ENCODE measurements at regions not wholly inside any gene's neighbourhood (a gene's known extent, or its start where the extent isn't known, plus 50 kb on each side); places are given as distances from the start of the nearest gene placed in this dataset.

GRCh38 chrX:723781-724180 lies 93.2 kb downstream of the SHOX start:
- no peaks in the 10 kb centered on the region for H3K4me1 Mint-ChIP-seq
- H3K27me3 Mint-ChIP-seq, result no peaks in the 10 kb centered on the region
- H3K4me3 Mint-ChIP-seq, result no peak overlapping the region
- H3K27ac Mint-ChIP-seq, result no peak overlapping the region
- peaks cover 13% of the 10 kb centered on the region for H3K9me3 Mint-ChIP-seq
- DNase-seq, result no peak
- no peaks in the 10 kb centered on the region for H3K36me3 Mint-ChIP-seq

DNA sequence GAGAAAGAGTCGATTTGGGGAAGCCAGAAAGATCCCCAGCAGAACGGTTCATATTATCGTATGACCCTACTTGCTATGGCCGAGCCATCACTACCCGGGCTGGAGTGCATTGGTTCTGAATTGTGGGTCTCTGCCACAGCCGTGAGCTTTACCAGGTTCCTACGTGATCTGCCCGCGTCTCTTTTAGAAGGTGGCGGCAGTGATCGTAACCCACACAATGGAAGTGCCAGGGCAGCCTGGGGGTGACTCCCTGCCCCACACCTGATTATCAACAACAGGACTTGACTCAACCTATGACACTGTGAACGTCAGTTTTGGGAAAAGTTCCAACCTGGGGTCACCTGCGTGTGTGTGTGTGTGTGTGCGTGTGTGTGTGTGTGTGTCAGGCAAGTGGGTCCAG lies 90.8 kb downstream of the SHOX start:
- Mint-ChIP-seq H3K4me1 (no peaks in the 10 kb centered on the region), H3K36me3 (no peaks in the 10 kb centered on the region), H3K9me3 (peaks cover 15% of the 10 kb centered on the region), H3K27ac (no peak overlapping the region), H3K27me3 (no peaks in the 10 kb centered on the region), H3K4me3 (no peak overlapping the region)
- DNase-seq, result no peak

DNA sequence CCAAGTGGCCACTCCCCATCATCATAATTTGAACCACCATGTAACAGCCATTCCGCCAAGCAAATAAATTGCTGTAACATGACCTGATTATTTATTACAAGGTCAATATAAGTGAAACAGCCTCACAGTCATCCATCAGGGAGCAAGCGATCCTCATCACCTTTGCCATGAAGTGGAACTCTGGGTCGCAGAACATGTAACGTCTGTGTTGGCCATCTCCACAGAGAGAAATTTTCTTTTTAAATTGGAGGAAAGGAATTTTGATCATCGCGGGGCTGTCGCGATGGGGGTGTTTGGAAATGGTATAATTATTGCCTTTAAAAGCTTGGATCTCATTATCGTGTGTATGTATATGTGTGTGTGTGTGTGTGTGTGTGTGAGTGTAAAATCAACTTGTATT lies 90.2 kb downstream of the SHOX start:
- no peak overlapping the region for H3K4me3 Mint-ChIP-seq
- no peaks in the 10 kb centered on the region for H3K27me3 Mint-ChIP-seq
- no peak overlapping the region for H3K27ac Mint-ChIP-seq
- no peaks in the 10 kb centered on the region for H3K4me1 Mint-ChIP-seq
- no peaks in the 10 kb centered on the region for H3K36me3 Mint-ChIP-seq
- DNase-seq, result no peak
- peaks cover 15% of the 10 kb centered on the region for H3K9me3 Mint-ChIP-seq

GRCh38 chrX:720250-720649 lies 89.7 kb downstream of the SHOX start:
- no peaks in the 10 kb centered on the region for H3K36me3 Mint-ChIP-seq
- peaks cover 15% of the 10 kb centered on the region for H3K9me3 Mint-ChIP-seq
- no peak overlapping the region for H3K27ac Mint-ChIP-seq
- no peak for DNase-seq
- H3K4me1 Mint-ChIP-seq, result no peaks in the 10 kb centered on the region
- H3K4me3 Mint-ChIP-seq, result no peak overlapping the region
- no peaks in the 10 kb centered on the region for H3K27me3 Mint-ChIP-seq

GRCh38 chrX:716136-716535 lies 85.5 kb downstream of the SHOX start:
- no peak for DNase-seq
- H3K36me3 Mint-ChIP-seq, result no peaks in the 10 kb centered on the region
- H3K27ac Mint-ChIP-seq, result no peak overlapping the region
- peaks cover 12% of the 10 kb centered on the region for H3K9me3 Mint-ChIP-seq
- H3K4me3 Mint-ChIP-seq, result no peak overlapping the region
- no peaks in the 10 kb centered on the region for H3K4me1 Mint-ChIP-seq
- H3K27me3 Mint-ChIP-seq, result no peaks in the 10 kb centered on the region

GRCh38 chrX:714131-714530 lies 83.5 kb downstream of the SHOX start:
- Mint-ChIP-seq H3K36me3 (no peaks in the 10 kb centered on the region), H3K9me3 (peaks cover 12% of the 10 kb centered on the region), H3K27ac (no peak overlapping the region), H3K27me3 (no peaks in the 10 kb centered on the region), H3K4me1 (no peaks in the 10 kb centered on the region), H3K4me3 (no peak overlapping the region)
- no peak for DNase-seq

Measured in activated naive CD8-positive, alpha-beta T cell treated with anti-CD3 and anti-CD28 coated beads for 36 hours (primary cell).